PC-9 (cell line): ENCODE measurements at regions not wholly inside any gene's neighbourhood (a gene's known extent, or its start where the extent isn't known, plus 50 kb on each side); places are given as distances from the start of the nearest gene placed in this dataset.

Experiments used
- BruUV-seq: library from RNA; stranded (reverse); fragments of 400-500 nt; replicated peaks from 2 replicates; lab custom pipeline; 2021; lab: Mats Ljungman, UMichigan
- CTCF ChIA-PET: fragments of 300-600 bp; sonication (Branson Sonifier 250); formaldehyde crosslinking; loops from one replicate; lab custom pipeline; 2022; ENCODE audit warnings: antibody characterized with exemption; lab: Charles Lee
- POLR2A ChIA-PET: fragments of 300-600 bp; sonication (Branson Sonifier 250); formaldehyde crosslinking; loops from one replicate; lab custom pipeline; 2022; ENCODE audit warnings: antibody characterized with exemption; ENCODE audit not compliant: unreplicated experiment; lab: Charles Lee
- DNase-seq, 2 experiments: peaks; one replicate each; pipeline versions ENCODE4 v3.0.0 to v3.0.0-alpha.2; 2015 to 2022; ENCODE audit warnings: mixed read lengths in 1 of 2
- H2AFZ ChIP-seq: fragments of 200-600 bp; sonication (generic); 2 replicates; pipeline ENCODE4 v1.8.1; 2017; ENCODE audit warnings: antibody characterized with exemption
- H3F3A ChIP-seq: fragments of 200-600 bp; sonication (generic); 2 replicates; pipeline ENCODE4 v1.8.1; 2017; ENCODE audit warnings: antibody characterized with exemption, mild to moderate bottlenecking, low read depth; ENCODE audit not compliant: insufficient read depth
- H3K27ac ChIP-seq: fragments of 200-600 bp; sonication (generic); 2 replicates; pipeline ENCODE4 v1.6.1; 2016; ENCODE audit warnings: mixed run types
- H3K27me3 ChIP-seq: fragments of 200-600 bp; sonication (generic); 2 replicates; pipeline ENCODE4 v1.6.1; 2016; ENCODE audit warnings: low read depth, mixed run types; ENCODE audit not compliant: insufficient read depth
- H3K36me3 ChIP-seq: fragments of 200-600 bp; sonication (generic); 2 replicates; pipeline ENCODE4 v1.6.1; 2016; ENCODE audit warnings: low read depth, mixed run types
- H3K4me1 ChIP-seq: fragments of 200-600 bp; sonication (generic); replicated peaks from 2 replicates; pipeline ENCODE4 v1.6.1; 2016; ENCODE audit warnings: mixed run types; ENCODE audit not compliant: insufficient read depth
- H3K4me2 ChIP-seq: fragments of 200-600 bp; sonication (generic); 2 replicates; pipeline ENCODE4 v1.6.1; 2017; ENCODE audit warnings: mixed run types
- H3K4me3 ChIP-seq: fragments of 200-600 bp; sonication (generic); 2 replicates; pipeline ENCODE4 v1.6.1; 2016; ENCODE audit warnings: mixed run types
- H3K79me2 ChIP-seq: fragments of 200-600 bp; sonication (generic); 2 replicates; pipeline ENCODE4 v1.6.1; 2017; ENCODE audit warnings: low read depth, mixed run types
- H3K9me2 ChIP-seq: fragments of 200-600 bp; sonication (generic); 2 replicates; pipeline ENCODE4 v1.8.1; 2017; ENCODE audit warnings: mild to moderate bottlenecking; ENCODE audit not compliant: insufficient read depth
- H3K9me3 ChIP-seq: fragments of 200-600 bp; sonication (generic); 2 replicates; pipeline ENCODE4 v1.8.1; 2016; ENCODE audit warnings: low read depth; ENCODE audit not compliant: insufficient read depth
- H4K20me1 ChIP-seq: fragments of 200-600 bp; sonication (generic); 2 replicates; pipeline ENCODE4 v1.8.1; 2017; ENCODE audit not compliant: insufficient read depth
- EZH2 ChIP-seq: fragments of 200-600 bp; sonication (generic); IDR thresholded peaks from 2 replicates; pipeline ENCODE4 v1.8.0; 2017; ENCODE audit warnings: antibody characterized with exemption, low read depth
- intact Hi-C: fragments of 100-400 bp; cut with micrococcal nuclease; formaldehyde crosslinking; loops from one replicate; pipeline ENCODE4 v1.10.0; 2022; ENCODE audit not compliant: unreplicated experiment
- TF ChIP-seq, protein P1 (sequence below): fragments of 200-600 bp; sonication (generic); conservative IDR thresholded peaks from 2 replicates; pipeline ENCODE4 v1.6.1; 2017; ENCODE audit warnings: mixed run types, antibody characterized with exemption, mild to moderate bottlenecking, moderate library complexity

DNA sequence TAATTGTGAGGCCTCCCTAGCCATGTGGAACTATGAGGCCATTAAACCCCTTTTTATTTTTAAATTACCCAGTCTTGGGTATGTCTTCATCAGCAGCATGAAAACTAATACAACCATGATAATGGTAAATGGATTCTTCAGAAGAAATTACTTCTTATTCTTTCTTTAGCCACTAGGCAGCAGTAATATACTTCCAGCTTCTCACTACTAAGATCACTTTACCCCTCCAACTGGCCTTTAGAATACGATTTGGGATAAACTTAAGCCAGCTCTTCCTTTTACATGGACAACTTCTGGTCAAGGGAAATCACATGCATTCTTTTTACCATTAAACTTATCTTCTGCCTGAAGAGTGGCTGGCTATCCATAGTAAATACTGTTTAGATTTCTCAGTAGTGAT is 355.4 kb downstream of the MAN2A1 start:
- intact Hi-C loops: loop anchor here (10.0 kb wide), 1 partner anchor 350 kb away; no protein-coding TSS in a partner anchor
- Histone ChIP-seq H3K4me2 (no peak overlapping the region), H2AFZ (no peak overlapping the region), H3K4me3 (no peak overlapping the region), H3K27ac (no peak overlapping the region), H3K27me3 (no peaks in the 10 kb centered on the region), H3K4me1 (no peaks in the 10 kb centered on the region), H3K9me3 (no peaks in the 10 kb centered on the region), H4K20me1 (no peaks in the 10 kb centered on the region), H3K9me2 (no peaks in the 10 kb centered on the region), H3K36me3 (no peaks in the 10 kb centered on the region), H3K79me2 (no peaks in the 10 kb centered on the region), H3F3A (no peaks in the 10 kb centered on the region)
- no TSS peak for BruUV-seq
- no peak for DNase-seq
- ChIA-PET CTCF (interaction anchor here (0.6 kb wide), 1 partner anchor 355 kb away, joined by 3 read pairs; no protein-coding TSS in a partner anchor), POLR2A (no interaction called here)
- TF ChIP-seq, protein P1, sequence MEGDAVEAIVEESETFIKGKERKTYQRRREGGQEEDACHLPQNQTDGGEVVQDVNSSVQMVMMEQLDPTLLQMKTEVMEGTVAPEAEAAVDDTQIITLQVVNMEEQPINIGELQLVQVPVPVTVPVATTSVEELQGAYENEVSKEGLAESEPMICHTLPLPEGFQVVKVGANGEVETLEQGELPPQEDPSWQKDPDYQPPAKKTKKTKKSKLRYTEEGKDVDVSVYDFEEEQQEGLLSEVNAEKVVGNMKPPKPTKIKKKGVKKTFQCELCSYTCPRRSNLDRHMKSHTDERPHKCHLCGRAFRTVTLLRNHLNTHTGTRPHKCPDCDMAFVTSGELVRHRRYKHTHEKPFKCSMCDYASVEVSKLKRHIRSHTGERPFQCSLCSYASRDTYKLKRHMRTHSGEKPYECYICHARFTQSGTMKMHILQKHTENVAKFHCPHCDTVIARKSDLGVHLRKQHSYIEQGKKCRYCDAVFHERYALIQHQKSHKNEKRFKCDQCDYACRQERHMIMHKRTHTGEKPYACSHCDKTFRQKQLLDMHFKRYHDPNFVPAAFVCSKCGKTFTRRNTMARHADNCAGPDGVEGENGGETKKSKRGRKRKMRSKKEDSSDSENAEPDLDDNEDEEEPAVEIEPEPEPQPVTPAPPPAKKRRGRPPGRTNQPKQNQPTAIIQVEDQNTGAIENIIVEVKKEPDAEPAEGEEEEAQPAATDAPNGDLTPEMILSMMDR: no peak

DNA sequence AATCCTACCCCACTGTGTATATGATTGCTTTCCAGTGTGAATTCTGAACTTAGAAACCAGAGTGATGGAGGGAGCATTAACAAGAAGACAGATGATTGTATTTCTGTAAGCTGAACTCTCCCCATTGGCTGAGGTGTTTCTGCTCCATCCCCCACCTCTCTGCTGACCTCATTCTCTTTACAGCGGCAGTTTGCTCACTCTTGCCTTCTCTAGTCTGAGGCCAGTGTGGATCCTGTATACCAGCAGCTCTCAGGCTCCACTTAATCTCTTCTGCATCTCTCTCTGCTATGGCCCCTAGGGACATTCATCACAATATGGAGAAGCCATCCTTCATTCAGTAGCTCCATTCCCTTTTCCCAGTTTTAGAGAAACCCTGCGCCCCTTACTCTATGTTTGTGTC is 358.8 kb downstream of the MAN2A1 start:
- ChIA-PET CTCF (no interaction called here), POLR2A (no interaction called here)
- Histone ChIP-seq H3K9me2 (no peaks in the 10 kb centered on the region), H3K79me2 (no peaks in the 10 kb centered on the region), H3K9me3 (no peaks in the 10 kb centered on the region), H3F3A (no peaks in the 10 kb centered on the region), H3K4me2 (no peak overlapping the region), H3K27me3 (no peaks in the 10 kb centered on the region), H4K20me1 (no peaks in the 10 kb centered on the region), H3K4me3 (no peak overlapping the region), H3K36me3 (no peaks in the 10 kb centered on the region), H3K4me1 (no peaks in the 10 kb centered on the region), H2AFZ (no peak overlapping the region), H3K27ac (no peak overlapping the region)
- BruUV-seq: no TSS peak
- intact Hi-C loops: loop anchor here (10.0 kb wide), 1 partner anchor 354 kb away; no protein-coding TSS in a partner anchor
- TF ChIP-seq EZH2: no peak
- TF ChIP-seq, protein P1: no peak
- no peak for DNase-seq

DNA sequence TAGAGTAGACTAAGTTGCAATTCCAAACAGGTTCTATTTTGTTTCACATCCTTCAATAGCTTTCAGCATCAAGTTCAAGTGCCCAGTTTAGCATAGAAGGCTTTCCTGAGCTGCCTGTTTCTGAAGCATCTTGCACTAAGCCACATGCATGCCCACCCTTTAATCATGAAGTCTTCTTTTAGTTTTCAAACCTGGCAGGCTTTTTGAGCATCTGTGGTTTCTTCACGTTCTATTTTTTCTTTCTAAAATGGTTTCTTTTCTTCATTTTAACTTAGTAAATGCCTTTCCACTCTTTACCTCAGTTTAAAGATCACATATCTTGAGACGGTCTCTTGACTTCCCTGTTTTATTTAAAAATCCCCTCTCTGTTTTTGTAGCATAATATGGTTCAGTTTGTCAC is 360.1 kb downstream of the MAN2A1 start:
- no peak for DNase-seq
- Histone ChIP-seq H3F3A (no peaks in the 10 kb centered on the region), H3K4me1 (no peaks in the 10 kb centered on the region), H3K9me2 (no peaks in the 10 kb centered on the region), H3K36me3 (no peaks in the 10 kb centered on the region), H2AFZ (no peak overlapping the region), H3K27ac (no peak overlapping the region), H3K79me2 (no peaks in the 10 kb centered on the region), H3K4me3 (no peak overlapping the region), H3K4me2 (no peak overlapping the region), H3K27me3 (no peaks in the 10 kb centered on the region), H4K20me1 (no peaks in the 10 kb centered on the region), H3K9me3 (no peaks in the 10 kb centered on the region)
- ChIA-PET POLR2A (no interaction called here), CTCF (interaction anchor here (0.5 kb wide), 1 partner anchor 631 kb away, joined by 10 read pairs; no protein-coding TSS in a partner anchor)
- intact Hi-C loops: loop anchor here (10.0 kb wide), 1 partner anchor 355 kb away; no protein-coding TSS in a partner anchor
- no peak for TF ChIP-seq EZH2
- TF ChIP-seq, protein P1: no peak
- BruUV-seq: no TSS peak
